HEK293 (cell line): ENCODE measurements at regions not wholly inside any gene's neighbourhood (a gene's known extent, or its start where the extent isn't known, plus 50 kb on each side); places are given as distances from the start of the nearest gene placed in this dataset.

ENCODE experiments used
- CTCF ChIA-PET: fragments of 350-600 bp; formaldehyde crosslinking; extraction: SDS; loops from one replicate; lab custom pipeline; 2021; ENCODE audit warnings: antibody characterized with exemption; lab: Yijun Ruan, JAX
- POLR2A ChIA-PET: fragments of 300-600 bp; formaldehyde crosslinking; extraction: SDS; loops from one replicate; lab custom pipeline; 2020; ENCODE audit warnings: antibody characterized with exemption, inconsistent platforms; lab: Yijun Ruan, JAX
- H3K27ac ChIP-seq: fragments of 200-500 bp; sonication (Bioruptor generic); 2 replicates; pipeline ENCODE4 v1.5.1; 2014; ENCODE audit warnings: low read depth, low read length, control low read depth, inconsistent platforms; ENCODE audit errors: extremely low read depth
- H3K36me3 ChIP-seq, 2 experiments: fragments of 200-500 bp in 1 of 2; sonication (Bioruptor generic) in 1 of 2; 1 replicate in 1 of 2; 2 replicates in 1 of 2; pipeline ENCODE4 v1.5.1; 2014 to 2017; ENCODE audit warnings: inconsistent platforms in 2 of 2, low read length in 2 of 2; ENCODE audit not compliant: control insufficient read depth in 2 of 2, insufficient read depth in 1 of 2
- H3K4me1 ChIP-seq: fragments of 200-500 bp; sonication (Bioruptor generic); 2 replicates; pipeline ENCODE4 v1.5.1; 2014; ENCODE audit warnings: mild to moderate bottlenecking, low read length, inconsistent platforms; ENCODE audit not compliant: control insufficient read depth, insufficient read depth
- H3K4me3 ChIP-seq: 2 replicates; pipeline ENCODE4 v1.5.1; 2011; ENCODE audit warnings: low read depth, mild to moderate bottlenecking, control low read depth, low read length, moderate library complexity
- H3K9me3 ChIP-seq: fragments of 200-500 bp; sonication (Bioruptor generic); 2 replicates; pipeline ENCODE4 v1.5.1; 2014; ENCODE audit warnings: low read depth, low read length, inconsistent platforms; ENCODE audit not compliant: control insufficient read depth, insufficient read depth
- INSM2 ChIP-seq: fragments of 450-650 bp; formaldehyde crosslinking; IDR thresholded peaks from 2 replicates; pipeline ENCODE4 v1.5.1; 2016; ENCODE audit warnings: missing biosample characterization, missing genetic modification characterization
- KLF1 ChIP-seq: fragments of 450-650 bp; formaldehyde crosslinking; IDR thresholded peaks from 2 replicates; pipeline ENCODE4 v1.5.1; 2016; ENCODE audit warnings: missing biosample characterization, missing genetic modification characterization
- KLF8 ChIP-seq: fragments of 450-650 bp; formaldehyde crosslinking; IDR thresholded peaks from 2 replicates; pipeline ENCODE4 v1.5.1; 2016; ENCODE audit warnings: missing biosample characterization, missing genetic modification characterization
- MYNN ChIP-seq: fragments of 450-650 bp; formaldehyde crosslinking; IDR thresholded peaks from 2 replicates; pipeline ENCODE4 v1.5.1; 2016; ENCODE audit warnings: missing biosample characterization, missing genetic modification characterization, borderline replicate concordance
- SP3 ChIP-seq: fragments of 450-650 bp; formaldehyde crosslinking; IDR thresholded peaks from 2 replicates; pipeline ENCODE4 v1.5.1; 2016; ENCODE audit warnings: missing biosample characterization, missing genetic modification characterization
- TCF7L2 ChIP-seq: IDR thresholded peaks from 2 replicates; pipeline ENCODE4 v1.6.1; 2011; ENCODE audit warnings: low read depth, mild to moderate bottlenecking, inconsistent platforms, low read length, moderate library complexity, borderline replicate concordance
- ZBTB20 ChIP-seq: fragments of 450-650 bp; formaldehyde crosslinking; IDR thresholded peaks from 2 replicates; pipeline ENCODE4 v1.5.1; 2016; ENCODE audit warnings: missing biosample characterization, missing genetic modification characterization
- ZBTB8A ChIP-seq: fragments of 450-650 bp; formaldehyde crosslinking; IDR thresholded peaks from 2 replicates; pipeline ENCODE4 v1.5.1; 2016; ENCODE audit warnings: missing biosample characterization, missing genetic modification characterization
- ZNF2 ChIP-seq: fragments of 450-650 bp; formaldehyde crosslinking; IDR thresholded peaks from 2 replicates; pipeline ENCODE4 v1.5.1; 2016; ENCODE audit warnings: missing biosample characterization, missing genetic modification characterization
- ZNF202 ChIP-seq: fragments of 450-650 bp; formaldehyde crosslinking; IDR thresholded peaks from 2 replicates; pipeline ENCODE4 v1.5.1; 2016; ENCODE audit warnings: missing biosample characterization, missing genetic modification characterization, borderline replicate concordance
- ZNF24 ChIP-seq: fragments of 450-650 bp; formaldehyde crosslinking; IDR thresholded peaks from 2 replicates; pipeline ENCODE4 v1.5.1; 2016; ENCODE audit warnings: missing biosample characterization, missing genetic modification characterization
- ZNF248 ChIP-seq: fragments of 450-650 bp; formaldehyde crosslinking; IDR thresholded peaks from 2 replicates; pipeline ENCODE4 v1.5.1; 2017; ENCODE audit warnings: missing biosample characterization, missing genetic modification characterization
- ZNF274 ChIP-seq, 2 experiments: fragments of 200-500 bp in 1 of 2; fragments of 450-650 bp in 1 of 2; sonication (Bioruptor generic) in 1 of 2; formaldehyde crosslinking in 1 of 2; IDR thresholded peaks; 2 replicates each; pipeline versions ENCODE4 v1.5.1 to v1.6.1; 2014 to 2016; ENCODE audit warnings: borderline replicate concordance in 1 of 2, inconsistent platforms in 1 of 2, low read length in 1 of 2, missing biosample characterization in 1 of 2, missing genetic modification characterization in 1 of 2
- ZNF341 ChIP-seq: fragments of 450-650 bp; formaldehyde crosslinking; IDR thresholded peaks from 2 replicates; pipeline ENCODE4; 2016; ENCODE audit warnings: low read depth, missing biosample characterization, missing genetic modification characterization
- ZNF596 ChIP-seq: fragments of 450-650 bp; IDR thresholded peaks from 2 replicates; pipeline ENCODE4 v1.5.0; 2018; ENCODE audit warnings: missing biosample characterization, mild to moderate bottlenecking, missing genetic modification characterization, moderate library complexity
- ZNF621 ChIP-seq: fragments of 450-650 bp; formaldehyde crosslinking; IDR thresholded peaks from 2 replicates; pipeline ENCODE4 v1.5.1; 2017; ENCODE audit warnings: missing biosample characterization, missing genetic modification characterization
- ZNF626 ChIP-seq: fragments of 450-650 bp; sonication (Bioruptor Pico); formaldehyde crosslinking; IDR thresholded peaks from 2 replicates; pipeline ENCODE4 v1.5.1; 2018; ENCODE audit warnings: missing biosample characterization, missing genetic modification characterization, inconsistent platforms
- ZNF658 ChIP-seq: fragments of 450-650 bp; formaldehyde crosslinking; IDR thresholded peaks from 2 replicates; pipeline ENCODE4; 2016; ENCODE audit warnings: missing biosample characterization, missing genetic modification characterization
- ZNF747 ChIP-seq: fragments of 450-650 bp; formaldehyde crosslinking; IDR thresholded peaks from 2 replicates; pipeline ENCODE4 v1.5.1; 2016; ENCODE audit warnings: missing biosample characterization, missing genetic modification characterization
- TF ChIP-seq, protein P1 (sequence below): fragments of 450-650 bp; formaldehyde crosslinking; IDR thresholded peaks from 2 replicates; pipeline ENCODE4 v1.5.1; 2016; ENCODE audit warnings: missing biosample characterization, missing genetic modification characterization
- TF ChIP-seq, protein P2 (sequence below): fragments of 450-650 bp; formaldehyde crosslinking; IDR thresholded peaks from 2 replicates; pipeline ENCODE4 v1.5.1; 2016; ENCODE audit warnings: missing biosample characterization, missing genetic modification characterization, borderline replicate concordance

DNA sequence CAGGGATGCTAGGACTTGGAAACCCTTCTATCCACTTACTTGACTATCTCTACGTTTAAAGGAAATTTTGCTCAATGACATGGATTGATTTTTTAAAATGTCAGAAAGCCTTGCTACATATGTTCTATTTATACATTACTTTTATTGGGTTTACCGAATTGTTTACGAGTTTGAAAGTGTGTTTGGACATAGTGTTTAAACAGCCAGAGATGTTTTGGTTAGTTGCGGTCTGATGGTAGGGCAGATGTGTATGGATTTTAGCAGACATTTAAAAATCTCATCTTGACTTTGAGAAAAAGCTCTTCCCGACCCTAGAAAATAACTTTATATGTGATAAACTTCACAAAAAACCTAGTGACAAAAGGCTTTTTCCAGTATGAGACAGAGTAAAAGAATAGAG, 513.7 kb downstream of the PLA2G4A start:
- POLR2A ChIA-PET, result no interaction called here
- no peak for TF ChIP-seq ZNF248 (tag by site-specific recombination)
- TF ChIP-seq KLF1 (tag by site-specific recombination), result no peak
- TF ChIP-seq ZNF596, result no peak
- no peak for TF ChIP-seq INSM2 (tag by site-specific recombination)
- no peaks in the 10 kb centered on the region for H3K9me3 ChIP-seq
- no peak overlapping the region for H3K27ac ChIP-seq
- H3K4me1 ChIP-seq, result no peaks in the 10 kb centered on the region
- CTCF ChIA-PET, result no interaction called here
- no peak overlapping the region for H3K4me3 ChIP-seq
- no peaks in the 10 kb centered on the region for H3K36me3 ChIP-seq

DNA sequence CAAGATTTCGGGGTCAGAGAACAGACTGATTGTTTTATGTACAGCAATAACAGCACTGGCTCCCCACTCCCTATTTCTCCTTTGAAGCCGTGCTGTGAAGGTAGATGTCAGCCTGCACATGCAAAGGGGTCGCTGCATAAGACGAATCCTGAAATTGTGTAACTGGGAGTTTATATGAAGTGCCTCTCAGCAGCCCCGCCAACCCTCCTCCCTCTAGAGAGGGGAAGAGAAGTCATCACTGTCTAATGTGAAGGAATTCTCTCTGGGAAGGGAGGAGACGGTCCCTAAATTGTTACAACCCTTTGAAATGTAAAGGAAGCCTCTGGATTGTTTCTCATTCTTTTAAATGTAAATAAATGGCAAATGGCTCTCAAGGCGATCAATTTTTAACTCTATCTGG, 545.3 kb downstream of the PLA2G4A start:
- no peaks in the 10 kb centered on the region for H3K36me3 ChIP-seq
- POLR2A ChIA-PET, result no interaction called here
- no peaks in the 10 kb centered on the region for H3K4me1 ChIP-seq
- CTCF ChIA-PET, result no interaction called here
- H3K9me3 ChIP-seq, result no peaks in the 10 kb centered on the region
- no peak overlapping the region for H3K4me3 ChIP-seq
- no peak overlapping the region for H3K27ac ChIP-seq
- no peak for TF ChIP-seq ZBTB20
- no peak for TF ChIP-seq ZNF248 (tag by site-specific recombination)
- TF ChIP-seq ZNF658 (tag by site-specific recombination), result no peak
- no peak for TF ChIP-seq ZBTB8A (tag by site-specific recombination)
- no peak for TF ChIP-seq ZNF2 (tag by site-specific recombination)
- no peak for TF ChIP-seq ZNF626 (tag by site-specific recombination)
- no peak for TF ChIP-seq ZNF621 (tag by site-specific recombination)
- no peak for TF ChIP-seq KLF8 (tag by site-specific recombination)
- TF ChIP-seq, protein P1, sequence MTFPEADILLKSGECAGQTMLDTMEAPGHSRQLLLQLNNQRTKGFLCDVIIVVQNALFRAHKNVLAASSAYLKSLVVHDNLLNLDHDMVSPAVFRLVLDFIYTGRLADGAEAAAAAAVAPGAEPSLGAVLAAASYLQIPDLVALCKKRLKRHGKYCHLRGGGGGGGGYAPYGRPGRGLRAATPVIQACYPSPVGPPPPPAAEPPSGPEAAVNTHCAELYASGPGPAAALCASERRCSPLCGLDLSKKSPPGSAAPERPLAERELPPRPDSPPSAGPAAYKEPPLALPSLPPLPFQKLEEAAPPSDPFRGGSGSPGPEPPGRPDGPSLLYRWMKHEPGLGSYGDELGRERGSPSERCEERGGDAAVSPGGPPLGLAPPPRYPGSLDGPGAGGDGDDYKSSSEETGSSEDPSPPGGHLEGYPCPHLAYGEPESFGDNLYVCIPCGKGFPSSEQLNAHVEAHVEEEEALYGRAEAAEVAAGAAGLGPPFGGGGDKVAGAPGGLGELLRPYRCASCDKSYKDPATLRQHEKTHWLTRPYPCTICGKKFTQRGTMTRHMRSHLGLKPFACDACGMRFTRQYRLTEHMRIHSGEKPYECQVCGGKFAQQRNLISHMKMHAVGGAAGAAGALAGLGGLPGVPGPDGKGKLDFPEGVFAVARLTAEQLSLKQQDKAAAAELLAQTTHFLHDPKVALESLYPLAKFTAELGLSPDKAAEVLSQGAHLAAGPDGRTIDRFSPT (tag by site-specific recombination), result no peak
- no peak for TF ChIP-seq ZNF747 (tag by site-specific recombination)
- no peak for TF ChIP-seq MYNN (tag by site-specific recombination)
- no peak for TF ChIP-seq ZNF24 (tag by site-specific recombination)
- no peak for TF ChIP-seq ZNF274 (IDR thresholded peaks at IDR 0.05; ENCODE audit: low read length)
- TF ChIP-seq ZNF274 (tag by site-specific recombination; IDR thresholded peaks at IDR 0.05; ENCODE audit: borderline replicate concordance), result no peak
- no peak for TF ChIP-seq TCF7L2
- TF ChIP-seq ZNF202 (tag by site-specific recombination), result no peak
- no peak for TF ChIP-seq ZNF341 (tag by site-specific recombination)
- no peak for TF ChIP-seq SP3 (tag by site-specific recombination)
- TF ChIP-seq, protein P2, sequence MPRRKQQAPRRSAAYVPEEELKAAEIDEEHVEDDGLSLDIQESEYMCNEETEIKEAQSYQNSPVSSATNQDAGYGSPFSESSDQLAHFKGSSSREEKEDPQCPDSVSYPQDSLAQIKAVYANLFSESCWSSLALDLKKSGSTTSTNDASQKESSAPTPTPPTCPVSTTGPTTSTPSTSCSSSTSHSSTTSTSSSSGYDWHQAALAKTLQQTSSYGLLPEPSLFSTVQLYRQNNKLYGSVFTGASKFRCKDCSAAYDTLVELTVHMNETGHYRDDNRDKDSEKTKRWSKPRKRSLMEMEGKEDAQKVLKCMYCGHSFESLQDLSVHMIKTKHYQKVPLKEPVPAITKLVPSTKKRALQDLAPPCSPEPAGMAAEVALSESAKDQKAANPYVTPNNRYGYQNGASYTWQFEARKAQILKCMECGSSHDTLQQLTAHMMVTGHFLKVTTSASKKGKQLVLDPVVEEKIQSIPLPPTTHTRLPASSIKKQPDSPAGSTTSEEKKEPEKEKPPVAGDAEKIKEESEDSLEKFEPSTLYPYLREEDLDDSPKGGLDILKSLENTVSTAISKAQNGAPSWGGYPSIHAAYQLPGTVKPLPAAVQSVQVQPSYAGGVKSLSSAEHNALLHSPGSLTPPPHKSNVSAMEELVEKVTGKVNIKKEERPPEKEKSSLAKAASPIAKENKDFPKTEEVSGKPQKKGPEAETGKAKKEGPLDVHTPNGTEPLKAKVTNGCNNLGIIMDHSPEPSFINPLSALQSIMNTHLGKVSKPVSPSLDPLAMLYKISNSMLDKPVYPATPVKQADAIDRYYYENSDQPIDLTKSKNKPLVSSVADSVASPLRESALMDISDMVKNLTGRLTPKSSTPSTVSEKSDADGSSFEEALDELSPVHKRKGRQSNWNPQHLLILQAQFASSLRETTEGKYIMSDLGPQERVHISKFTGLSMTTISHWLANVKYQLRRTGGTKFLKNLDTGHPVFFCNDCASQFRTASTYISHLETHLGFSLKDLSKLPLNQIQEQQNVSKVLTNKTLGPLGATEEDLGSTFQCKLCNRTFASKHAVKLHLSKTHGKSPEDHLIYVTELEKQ (tag by site-specific recombination), result no peak
